GM12878 (cell line): ENCODE measurements at regions not wholly inside any gene's neighbourhood (a gene's known extent, or its start where the extent isn't known, plus 50 kb on each side); places are given as distances from the start of the nearest gene placed in this dataset.

Experiments
- ATAC-seq: fragments of 200-7000 bp; cut with Tn5 transposase; 3 replicates; pipeline ENCODE4 v1.9.1; 2020; ENCODE audit warnings: mild to moderate bottlenecking, moderate library complexity
- BruUV-seq: library from RNA; stranded (reverse); fragments of 400-500 nt; replicated peaks from 2 replicates; lab custom pipeline; 2021; lab: Mats Ljungman, UMichigan
- CTCF ChIA-PET: fragments of 300-600 bp; sonication (Branson Sonifier 250); formaldehyde crosslinking; extraction: SDS; loops from one replicate; lab custom pipeline; 2021; ENCODE audit warnings: inconsistent platforms; lab: Yijun Ruan, JAX
- POLR2A ChIA-PET: fragments of 350-600 bp; formaldehyde crosslinking; extraction: SDS; loops from one replicate; lab custom pipeline; 2021; ENCODE audit warnings: inconsistent platforms; lab: Charles Lee
- RAD21 ChIA-PET: fragments of 300-600 bp; sonication (Branson Sonifier 250); formaldehyde crosslinking; loops from one replicate; lab custom pipeline; 2023; ENCODE audit warnings: antibody characterized with exemption; ENCODE audit not compliant: unreplicated experiment; lab: Charles Lee
- SMC1A ChIA-PET: fragments of 300-600 bp; sonication (Branson Sonifier 250); formaldehyde crosslinking; loops from one replicate; lab custom pipeline; 2023; ENCODE audit not compliant: unreplicated experiment, uncharacterized antibody; lab: Charles Lee
- DNase-seq: peaks from one replicate; pipeline ENCODE4 v3.0.0-alpha.2; 2011; ENCODE audit warnings: low read depth, low spot score
- FAIRE-seq: peaks from 3 replicates; lab custom pipeline; 2011; peaks lifted over from hg19 to GRCh38; lab: Jason Lieb, UNC
- H2AFZ ChIP-seq: 2 replicates; pipeline ENCODE4 v1.6.0; 2011; ENCODE audit warnings: low read depth, low read length, control low read depth; ENCODE audit not compliant: control insufficient read depth
- H3K27ac ChIP-seq: 2 replicates; pipeline ENCODE4 v1.5.1; 2011; ENCODE audit warnings: control low read depth; ENCODE audit not compliant: control insufficient read depth, insufficient read depth
- H3K27me3 ChIP-seq, 2 experiments: replicated peaks in 1 of 2; 2 replicates each; pipeline versions ENCODE4 v1.6.0 to v1.6.1; 2011; ENCODE audit warnings: low read length in 1 of 2; ENCODE audit not compliant: control insufficient read depth in 2 of 2, insufficient read depth in 2 of 2
- H3K36me3 ChIP-seq, 2 experiments: 2 replicates each; pipeline ENCODE4 v1.5.1; 2011; ENCODE audit warnings: low read length in 1 of 2; ENCODE audit not compliant: control insufficient read depth in 2 of 2, insufficient read depth in 2 of 2
- H3K4me1 ChIP-seq: 2 replicates; pipeline ENCODE4 v1.6.1; 2011; ENCODE audit warnings: mild to moderate bottlenecking, low read length, moderate library complexity, mixed read lengths; ENCODE audit not compliant: control insufficient read depth, insufficient read depth
- H3K4me2 ChIP-seq: 2 replicates; pipeline ENCODE4 v1.6.0; 2011; ENCODE audit warnings: control low read depth; ENCODE audit not compliant: control insufficient read depth, insufficient read depth
- H3K4me3 ChIP-seq: fragments of 200-600 bp; sonication (generic); 2 replicates; pipeline ENCODE4 v1.5.1; 2016
- H3K79me2 ChIP-seq: 2 replicates; pipeline ENCODE4 v1.6.0; 2011; ENCODE audit warnings: low read length; ENCODE audit not compliant: control insufficient read depth, insufficient read depth
- H3K9ac ChIP-seq: 2 replicates; pipeline ENCODE4 v1.8.0; 2011; ENCODE audit warnings: low read length, control low read depth, mixed read lengths; ENCODE audit not compliant: control insufficient read depth, insufficient read depth
- H3K9me3 ChIP-seq: replicated peaks from 3 replicates; pipeline ENCODE4 v1.5.1; 2011; ENCODE audit warnings: mild to moderate bottlenecking, low read length; ENCODE audit not compliant: control insufficient read depth, insufficient read depth
- H4K20me1 ChIP-seq: 2 replicates; pipeline ENCODE4 v1.6.0; 2011; ENCODE audit not compliant: control insufficient read depth, insufficient read depth
- CEBPZ ChIP-seq: fragments of 150-350 bp; IDR thresholded peaks from 2 replicates; pipeline ENCODE4 v1.6.1; 2016; ENCODE audit warnings: low read depth, low read length
- HDAC2 ChIP-seq: fragments of 200-600 bp; sonication (generic); IDR thresholded peaks from 2 replicates; pipeline ENCODE4 v1.6.1; 2017
- IRF3 ChIP-seq: fragments of 450-650 bp; IDR thresholded peaks from 2 replicates; pipeline ENCODE4 v1.6.1; 2014; ENCODE audit warnings: mild to moderate bottlenecking
- MTA2 ChIP-seq: fragments of 450-650 bp; IDR thresholded peaks from 2 replicates; pipeline ENCODE4 v1.6.1; 2016; ENCODE audit warnings: low read depth, mild to moderate bottlenecking, moderate library complexity
- RAD51 ChIP-seq: fragments of 450-650 bp; IDR thresholded peaks from 2 replicates; pipeline ENCODE4 v1.6.1; 2016; ENCODE audit warnings: moderate library complexity, mild to moderate bottlenecking, inconsistent platforms
- REST ChIP-seq: IDR thresholded peaks from 2 replicates; pipeline ENCODE4 v1.6.1; 2012; ENCODE audit warnings: mild to moderate bottlenecking, low read depth, low read length
- SIN3A ChIP-seq: IDR thresholded peaks from 2 replicates; pipeline ENCODE4 v1.6.1; 2012; ENCODE audit warnings: low read depth, low read length, improper control_type of control experiment
- SMAD5 ChIP-seq: IDR thresholded peaks from 2 replicates; pipeline ENCODE4 v1.6.1; 2016; ENCODE audit warnings: antibody characterized with exemption, low read depth
- YY1 ChIP-seq: IDR thresholded peaks from 2 replicates; pipeline ENCODE4 v1.6.1; 2011; ENCODE audit warnings: low read depth, mild to moderate bottlenecking, low read length
- ZNF274 ChIP-seq: IDR thresholded peaks from one replicate; pipeline ENCODE4 v1.8.0; 2011; ENCODE audit not compliant: insufficient read length, insufficient read depth
- WGBS: methylation state at CpG from one replicate; pipeline ENCODE4 v1.1.6; 2016; ENCODE audit warnings: low lambda C conversion rate; ENCODE audit not compliant: insufficient replicate concordance, insufficient coverage; ENCODE audit errors: missing lambda C conversion rate; 5-methylcytosine and 5-hydroxymethylcytosine counted together
- in situ Hi-C: fragments of 300-500 bp; cut with MboI; formaldehyde crosslinking; loops from 9 replicates; pipeline ENCODE4 v1.14.3; 2018; ENCODE audit warnings: mixed read lengths
- intact Hi-C: fragments of 100-400 bp; cut with micrococcal nuclease; formaldehyde crosslinking; loops from one replicate; pipeline ENCODE4 v1.14.2; 2022; ENCODE audit not compliant: unreplicated experiment

GRCh38 chr3:117400303-117400702, 690.7 kb downstream of the TUSC7 start:
- POLR2A ChIA-PET, result no interaction called here

More at GRCh38 chr3:117400303-117400702, 690.7 kb downstream of the TUSC7 start:
- Histone ChIP-seq H3K4me1 (no peaks in the 10 kb centered on the region), H3K9ac (no peak overlapping the region), H3K79me2 (no peaks in the 10 kb centered on the region), H3K36me3 (no peaks in the 10 kb centered on the region), H4K20me1 (no peaks in the 10 kb centered on the region), H3K9me3 (no peaks in the 10 kb centered on the region), H3K27me3 (no peaks in the 10 kb centered on the region; a peak in 1 of 4 replicates), H3K4me3 (no peak overlapping the region), H3K4me2 (no peak overlapping the region), H2AFZ (no peak overlapping the region), H3K27ac (no peak overlapping the region)
- ChIA-PET CTCF (interaction anchor here (0.7 to 2.2 kb wide), 4 partner anchors 10 to 629 kb away, joined by 3 to 10 read pairs (median 4); no protein-coding TSS in a partner anchor), SMC1A (interaction anchor here (0.8 to 1.9 kb wide), 10 partner anchors 8 to 124 kb away, joined by 3 to 8 read pairs (median 4); no protein-coding TSS in a partner anchor), RAD21 (interaction anchor here (1.2 to 2.4 kb wide), 2 partner anchors 10 to 125 kb away, joined by 4 to 10 read pairs; no protein-coding TSS in a partner anchor)
- intact Hi-C loops, result loop anchor here (10.0 kb wide), 1 partner anchor 314 kb away; no protein-coding TSS in a partner anchor
- TF ChIP-seq HDAC2 (no peak), YY1 (no peak), RAD51 (no peak), MTA2 (no peak), SMAD5 (no peak), SIN3A (no peak), IRF3 (no peak), ZNF274 (no peak), REST (no peak), CEBPZ (no peak)
- WGBS, result 30% methylated on average over 7 of the region's 7 CpGs
- no TSS peak for BruUV-seq
- in situ Hi-C loops, result no loop called here
- ATAC-seq (no peak), DNase-seq (no peak), FAIRE-seq (no peak)
